CD4-positive, alpha-beta T cell treated with Interferon gamma for 1 hour (primary cell): ENCODE measurements at regions not wholly inside any gene's neighbourhood (a gene's known extent, or its start where the extent isn't known, plus 50 kb on each side); places are given as distances from the start of the nearest gene placed in this dataset.
"Not testable (repeated sequence)": the region's sequence is repeated elsewhere in the genome, so short reads cannot be mapped to it uniquely, and the experiment has no call there.

Experiments used
- DNase-seq: peaks from one replicate; pipeline ENCODE4 v3.0.0-alpha.2; 2020

DNA sequence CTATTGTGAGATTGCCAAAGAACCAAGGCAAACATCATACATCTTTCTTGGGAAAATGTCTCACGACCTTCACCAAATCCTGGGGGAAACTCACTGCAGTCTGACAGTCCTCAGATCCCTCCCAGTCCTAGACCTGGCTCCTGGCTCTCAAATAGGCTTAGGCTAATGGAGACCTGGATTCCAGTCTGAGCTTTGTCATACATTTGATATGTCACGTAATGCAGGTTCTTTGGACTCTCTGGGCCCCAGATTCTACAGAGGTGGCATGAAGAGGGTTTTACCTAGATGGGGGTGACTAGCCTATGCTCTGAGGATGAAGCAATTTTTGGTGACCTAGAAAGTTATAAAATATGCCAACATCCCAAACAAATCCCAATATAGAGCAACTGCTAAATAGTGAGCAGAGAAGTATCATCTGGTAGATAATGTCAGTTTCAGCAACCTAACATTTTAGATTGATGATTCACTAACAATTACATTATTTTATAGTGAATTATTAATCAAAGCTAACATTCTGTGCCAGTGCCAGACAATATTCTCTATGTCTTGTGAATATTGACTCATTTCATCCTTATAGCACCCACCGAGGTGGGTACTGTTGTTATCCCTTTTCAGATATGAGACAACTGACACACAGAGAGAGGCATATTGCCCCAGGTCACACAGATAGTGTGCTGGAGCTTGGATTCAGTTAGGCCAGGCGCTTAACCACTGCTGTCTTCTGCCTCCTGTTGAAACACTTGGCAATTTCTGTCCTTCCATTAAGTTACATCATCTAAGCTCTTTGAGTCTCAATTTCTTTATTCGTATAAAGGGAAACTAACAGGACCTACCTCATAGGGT is 195.4 kb upstream of the MAMLD1 start:
- no peak for DNase-seq

DNA sequence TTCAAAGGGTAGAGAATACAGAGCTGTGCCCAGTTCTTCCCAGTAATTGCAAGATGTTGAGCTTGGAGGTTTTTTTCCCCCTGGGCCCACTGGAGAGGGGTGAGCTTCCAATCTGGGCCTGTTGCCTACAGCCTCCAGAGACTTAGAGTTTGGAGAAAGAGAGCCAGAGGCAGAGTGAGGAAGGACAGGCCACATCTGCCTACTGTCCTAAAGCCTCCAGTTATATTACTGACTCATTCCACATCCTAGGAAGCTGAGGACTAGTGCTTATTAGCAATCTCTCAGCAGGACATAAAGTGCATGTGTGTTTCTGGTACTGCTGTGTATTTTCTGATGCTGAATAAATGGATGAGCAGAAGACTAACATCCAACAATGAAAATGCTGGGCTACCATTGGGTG is 181.0 kb upstream of the MAMLD1 start:
- DNase-seq, result no peak

DNA sequence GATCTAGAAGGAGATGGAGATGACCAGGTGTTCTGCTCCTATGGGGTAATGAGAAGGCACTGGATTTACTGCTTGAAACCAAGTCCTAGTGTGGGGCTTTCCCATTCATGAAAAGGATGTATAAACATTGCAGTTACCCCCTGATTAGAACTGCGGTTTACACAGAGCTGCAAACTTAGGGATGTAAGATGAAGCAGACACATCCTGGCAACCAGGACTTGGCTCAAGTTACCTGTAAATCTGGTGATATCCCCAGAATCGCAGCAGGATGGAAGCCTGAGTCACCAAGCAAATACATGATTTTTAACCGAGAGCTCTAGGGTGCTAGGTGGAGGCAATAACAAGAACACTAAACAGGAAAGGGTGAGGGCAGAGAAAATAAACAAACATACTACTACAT is 178.6 kb upstream of the MAMLD1 start:
- DNase-seq, result no peak

DNA sequence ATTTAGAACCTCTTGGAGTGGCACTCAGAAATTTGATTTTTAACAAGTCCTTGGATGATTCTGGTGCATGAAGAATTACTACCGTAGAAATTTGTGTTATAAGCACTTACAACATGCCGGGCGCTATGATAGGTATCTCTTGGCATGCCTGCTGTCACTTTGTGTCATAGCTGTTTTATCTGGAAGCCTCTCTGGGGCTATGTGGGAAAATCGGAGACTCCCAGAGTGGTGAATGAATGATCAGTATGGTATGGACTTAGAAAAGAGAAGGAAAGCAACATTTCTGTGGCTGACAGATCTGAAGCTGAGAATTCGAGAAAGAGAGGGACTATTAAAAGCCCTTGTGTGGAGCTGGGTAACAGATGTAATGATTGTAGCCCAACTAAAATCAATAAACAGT is 177.4 kb upstream of the MAMLD1 start:
- DNase-seq, result no peak

DNA sequence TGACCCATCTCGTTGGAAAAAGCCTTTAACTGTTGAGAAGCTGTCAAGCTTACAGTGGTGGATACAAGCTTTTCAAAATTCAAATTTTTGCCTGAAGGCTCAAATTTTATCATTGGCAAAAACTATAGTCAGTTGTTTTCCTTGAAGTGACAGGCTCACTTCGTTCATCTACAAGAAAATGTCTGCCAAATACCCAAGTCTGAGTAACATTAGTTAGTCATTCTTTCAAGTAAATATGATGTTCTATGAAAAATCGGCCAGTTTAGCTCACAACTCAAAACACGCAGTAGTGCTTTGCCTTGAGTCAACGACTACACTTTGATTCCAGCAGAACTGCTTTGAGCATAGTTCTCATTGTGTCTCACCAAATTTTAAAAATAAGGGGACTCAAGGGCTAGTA is 170.3 kb upstream of the MAMLD1 start:
- no peak for DNase-seq

DNA sequence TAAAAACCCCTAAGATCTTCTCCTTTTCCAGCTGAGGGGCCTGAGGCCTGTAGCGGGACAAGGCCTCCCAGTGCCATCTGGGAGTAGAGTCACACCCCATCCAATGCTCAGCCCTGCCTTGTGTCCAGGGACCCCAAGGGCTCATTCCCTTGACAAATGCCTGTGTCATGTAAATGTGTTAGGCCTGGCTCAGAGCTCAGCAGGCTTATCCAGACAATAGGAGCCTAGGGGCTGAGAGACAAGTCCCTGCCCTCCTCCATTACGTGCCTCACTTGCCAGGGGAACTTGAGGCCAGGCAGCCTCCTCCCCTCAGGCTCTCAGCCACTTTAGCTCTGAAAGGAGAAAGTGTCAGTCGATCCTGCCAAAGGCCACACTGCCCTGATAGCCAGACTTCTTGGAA is 166.8 kb upstream of the MAMLD1 start:
- no peak for DNase-seq

DNA sequence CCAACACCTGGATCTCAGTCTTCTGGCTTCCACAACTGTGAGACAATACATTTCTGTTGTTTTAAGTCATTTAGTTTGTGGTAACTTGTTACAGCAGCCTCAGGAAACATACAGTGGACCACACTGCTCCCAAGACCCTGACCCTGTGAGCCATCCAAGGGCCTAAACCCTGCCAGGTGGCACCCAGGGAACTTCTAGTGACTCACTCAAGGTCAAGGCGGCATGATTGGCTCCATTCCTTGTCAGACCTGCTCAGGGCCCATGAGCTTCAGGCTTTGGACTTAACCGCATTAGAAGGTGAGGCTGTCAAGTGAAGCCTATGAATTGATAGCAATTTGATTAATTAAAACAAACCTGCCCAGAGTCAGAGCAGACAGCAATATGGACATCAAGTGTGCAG is 165.7 kb upstream of the MAMLD1 start:
- no peak for DNase-seq

DNA sequence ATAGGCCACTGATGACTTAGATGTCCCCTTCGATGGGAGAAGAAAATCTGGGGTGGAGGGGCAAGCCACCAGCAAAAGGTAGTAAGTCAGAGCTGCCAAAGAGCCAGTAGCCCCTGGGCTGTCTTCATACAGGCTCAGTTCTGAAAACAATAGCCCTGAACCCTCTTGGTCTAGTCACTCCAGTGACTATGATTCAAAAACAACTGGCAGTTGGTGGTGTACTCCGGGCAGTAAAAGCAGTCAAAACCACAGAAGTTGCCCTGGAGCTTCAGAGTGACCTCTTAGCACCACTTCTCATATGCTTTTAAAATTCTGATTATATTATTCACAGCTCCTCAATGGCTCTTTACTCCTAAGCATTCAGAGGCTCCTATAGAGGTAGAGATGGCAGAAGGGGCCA is 164.3 kb upstream of the MAMLD1 start:
- DNase-seq, result no peak

DNA sequence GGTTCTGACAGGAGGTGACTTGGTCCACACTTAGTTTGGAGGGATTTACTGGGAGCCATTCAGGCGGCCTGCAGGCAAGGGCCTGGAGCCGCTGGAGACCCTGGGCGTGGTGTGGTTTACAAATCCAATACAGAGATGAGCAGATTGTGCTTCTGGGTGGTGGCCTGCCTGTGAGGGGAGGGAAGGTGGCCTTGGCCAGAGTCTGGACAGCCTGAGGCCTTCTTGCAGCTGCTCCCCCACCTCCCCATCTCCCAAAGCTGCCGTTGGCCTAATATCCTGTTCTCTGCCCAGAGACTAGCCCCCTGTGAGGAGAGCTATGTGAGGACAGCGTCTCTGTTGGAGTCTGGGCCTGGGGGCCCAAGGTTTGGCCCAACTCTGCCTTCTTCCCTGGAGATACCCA is 163.9 kb upstream of the MAMLD1 start:
- DNase-seq, result no peak

DNA sequence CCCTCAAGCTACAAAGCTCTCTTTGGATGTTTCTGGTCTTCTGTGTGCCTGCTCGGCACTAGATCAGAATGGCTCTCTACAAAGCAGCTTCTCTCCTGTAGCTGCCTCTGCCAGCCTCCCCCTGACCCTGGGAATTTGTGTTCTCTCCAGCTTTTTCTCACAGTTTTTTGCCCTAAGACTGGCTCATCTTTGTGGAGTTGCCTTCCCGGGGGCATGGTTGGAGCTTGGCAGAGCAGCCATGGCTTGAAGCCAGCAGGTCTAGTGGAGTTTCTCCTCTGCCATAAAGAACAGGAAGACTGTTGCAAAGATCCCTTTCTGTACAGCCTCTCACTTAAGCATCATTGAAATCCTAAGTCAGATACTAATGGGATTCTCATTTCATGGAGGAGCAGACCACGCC is 163.3 kb upstream of the MAMLD1 start:
- no peak for DNase-seq

DNA sequence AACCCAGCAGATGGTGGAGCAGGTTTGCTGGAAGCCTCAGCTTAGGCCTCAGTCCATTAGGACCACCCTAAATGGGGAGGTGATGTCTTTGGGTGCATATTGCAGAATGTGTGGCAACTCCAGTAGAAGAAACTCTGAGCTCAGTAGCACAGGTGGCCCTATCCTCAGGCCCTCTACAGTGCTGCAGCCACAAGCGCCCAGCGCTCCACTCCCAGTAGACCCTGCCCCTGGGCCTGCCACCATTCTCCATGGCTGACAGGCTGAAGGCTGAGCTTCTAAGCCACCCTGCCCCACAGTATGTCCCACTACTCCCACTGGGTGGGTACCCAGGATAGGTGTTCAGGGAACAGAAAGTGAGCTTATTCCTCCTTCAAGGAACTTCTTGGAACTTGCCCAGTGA is 162.8 kb upstream of the MAMLD1 start:
- no peak for DNase-seq

DNA sequence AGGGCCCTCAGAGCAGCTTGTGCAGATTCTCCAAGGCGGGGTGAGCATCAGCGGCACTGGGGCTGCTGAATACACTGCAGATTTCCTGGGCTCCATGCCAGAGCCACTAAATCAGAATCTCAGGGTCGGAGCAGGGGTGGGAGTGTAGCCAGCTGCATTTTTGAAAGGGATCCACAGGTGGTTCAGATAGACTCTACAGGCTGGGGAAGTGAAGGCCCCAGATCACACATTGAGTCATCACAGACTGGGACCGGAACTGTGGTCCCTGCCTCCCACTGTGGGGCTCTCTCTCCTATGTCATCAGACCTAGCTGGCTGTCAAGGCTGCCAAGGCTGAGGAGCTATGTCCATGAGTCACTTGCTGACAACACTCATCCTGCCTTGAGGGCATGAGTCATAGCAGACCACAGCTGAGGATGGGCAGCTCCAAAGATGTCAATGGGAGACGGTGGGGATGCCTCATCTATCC is 162.3 kb upstream of the MAMLD1 start:
- DNase-seq, result peak; percentile 70

DNA sequence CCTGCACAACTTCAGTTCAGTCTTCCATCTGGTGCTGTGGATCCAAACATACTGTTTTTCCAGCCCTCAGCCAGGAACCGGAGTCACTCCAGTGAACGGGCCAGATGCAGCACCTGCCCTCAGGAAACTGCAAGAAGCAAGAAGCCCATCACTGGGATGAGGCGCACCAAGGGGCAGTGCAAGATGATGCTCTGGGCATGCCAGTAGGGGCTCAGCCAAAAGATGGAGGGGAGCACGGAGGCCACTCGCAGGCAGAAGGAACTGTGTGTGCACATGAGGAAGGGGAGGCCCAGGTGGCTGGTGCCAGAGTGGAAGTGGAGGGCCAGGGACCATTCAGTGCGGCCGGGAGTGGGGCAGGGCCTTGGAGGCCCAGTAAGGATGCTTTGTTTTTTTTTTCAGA is 161.7 kb upstream of the MAMLD1 start:
- DNase-seq, result no peak

DNA sequence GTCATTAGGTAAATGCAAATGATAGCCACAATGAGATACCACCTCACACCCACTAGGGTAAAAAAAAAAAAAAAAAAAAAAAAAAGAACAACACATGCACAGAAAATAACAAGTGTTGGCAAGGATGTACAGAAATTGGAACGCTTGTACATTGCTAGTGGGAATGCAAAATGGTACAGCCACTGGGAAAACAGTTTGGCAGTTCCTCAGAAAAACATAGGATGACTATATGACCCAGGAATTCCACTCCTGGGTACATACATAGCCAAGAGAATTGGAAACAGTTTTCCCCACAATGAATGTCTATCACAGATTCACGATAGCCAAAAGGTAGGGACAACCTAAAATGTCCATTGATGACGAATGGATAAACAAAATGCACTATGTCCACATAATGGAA is 161.3 kb upstream of the MAMLD1 start:
- no peak for DNase-seq

DNA sequence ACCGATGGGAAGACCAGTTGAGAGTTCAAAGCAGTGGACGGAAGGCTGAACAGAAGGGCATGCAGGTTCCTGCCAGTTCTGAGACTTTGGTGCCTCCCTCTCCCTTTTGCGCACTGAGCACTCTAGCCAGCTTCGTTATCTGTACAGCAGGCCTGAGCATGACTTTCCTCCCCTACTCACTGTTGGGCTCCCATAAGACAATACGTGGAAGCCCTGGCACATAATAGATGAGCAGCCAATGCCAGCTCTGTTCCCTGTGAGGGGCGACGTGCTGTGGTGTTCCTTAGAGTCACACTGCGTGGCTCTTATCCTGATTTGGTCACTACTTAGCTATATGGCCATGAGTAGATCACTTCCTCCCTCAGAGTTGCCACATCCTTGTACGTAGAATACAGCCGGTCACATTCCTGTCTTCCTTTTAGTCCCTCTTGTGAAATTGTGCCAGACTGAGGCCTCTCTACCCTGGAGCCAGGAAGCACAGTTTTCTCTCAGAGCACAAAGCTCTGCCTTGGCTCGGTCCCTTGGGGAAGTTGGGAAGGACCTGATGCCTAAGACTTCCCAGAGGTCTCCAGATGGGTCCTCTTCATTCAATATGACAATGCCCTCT is 160.4 kb upstream of the MAMLD1 start:
- peak; percentile 14 for DNase-seq

DNA sequence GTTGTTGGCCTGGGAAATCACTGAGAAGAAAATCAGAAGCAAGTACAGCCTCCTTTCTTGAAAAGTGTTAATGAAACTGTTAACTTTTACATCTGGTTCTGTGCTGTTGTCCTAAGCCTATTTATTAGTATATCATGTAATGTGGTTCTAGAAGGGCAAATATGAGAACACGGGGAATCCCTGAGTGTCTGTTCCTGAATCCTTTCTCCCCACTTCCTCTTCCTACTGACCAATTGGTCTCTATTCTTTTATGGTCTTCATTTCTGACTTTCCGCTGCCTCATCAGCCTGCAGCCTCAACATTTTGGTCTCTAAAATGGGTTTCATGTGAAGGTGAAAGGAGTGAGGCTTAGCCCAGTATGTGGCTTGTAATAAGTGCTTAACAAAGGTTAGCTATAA is 159.9 kb upstream of the MAMLD1 start:
- no peak for DNase-seq

DNA sequence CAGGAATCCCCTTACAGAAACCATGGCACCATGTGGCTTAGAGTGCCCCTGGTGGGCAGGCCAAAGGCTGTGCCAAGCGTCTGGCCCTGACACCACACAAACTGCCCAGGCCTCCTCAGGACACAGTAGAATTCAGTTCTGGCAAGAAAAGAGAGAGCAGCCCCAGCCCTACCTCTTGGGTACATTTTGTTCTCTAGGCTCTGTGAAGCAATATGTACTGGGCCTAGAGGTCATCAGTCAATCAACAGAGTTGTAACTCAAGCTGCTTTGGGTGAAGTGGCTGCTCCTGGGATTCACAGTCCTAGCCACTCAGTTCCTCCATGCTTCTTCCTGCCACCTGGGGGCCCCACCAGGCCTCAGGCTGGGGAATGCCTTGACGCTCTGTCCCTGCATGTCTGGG is 158.1 kb upstream of the MAMLD1 start:
- no peak for DNase-seq

DNA sequence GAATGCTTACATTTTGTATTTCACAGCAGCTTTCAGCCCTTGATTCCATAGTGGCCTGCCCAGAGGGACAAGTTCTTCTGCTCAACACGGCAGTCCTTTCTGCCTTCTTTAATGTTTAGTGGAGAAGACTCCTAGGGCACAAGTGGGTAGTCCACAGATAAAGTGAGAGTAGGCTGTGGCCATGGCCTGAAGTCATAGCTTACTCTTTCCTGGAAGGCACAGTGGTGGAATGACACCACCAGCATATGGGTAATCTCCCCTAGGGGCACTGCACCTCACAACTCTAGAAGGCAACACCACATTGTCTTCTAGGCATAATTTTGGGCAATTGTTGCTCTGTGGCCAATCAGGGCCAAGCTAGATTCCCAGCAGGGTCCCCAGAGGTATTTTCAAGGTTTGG is 155.4 kb upstream of the MAMLD1 start:
- no peak for DNase-seq

DNA sequence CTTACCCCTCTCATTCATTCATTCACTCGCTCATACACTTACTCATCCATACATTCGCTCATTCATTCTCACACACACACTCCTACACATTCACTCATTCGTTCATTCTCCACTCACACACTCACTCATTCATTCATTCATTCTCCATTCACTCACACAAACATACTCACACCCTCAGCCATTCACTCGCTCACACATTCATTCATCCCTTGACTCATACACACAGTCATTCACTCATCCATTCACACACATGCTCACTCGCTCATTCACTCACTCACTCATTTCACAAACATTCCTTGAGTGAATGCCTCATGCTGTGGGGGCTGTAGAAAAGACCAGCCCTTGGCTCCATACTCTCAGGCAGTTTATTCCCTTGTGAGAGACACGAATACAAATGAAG is 151.1 kb upstream of the MAMLD1 start:
- DNase-seq, result no peak

DNA sequence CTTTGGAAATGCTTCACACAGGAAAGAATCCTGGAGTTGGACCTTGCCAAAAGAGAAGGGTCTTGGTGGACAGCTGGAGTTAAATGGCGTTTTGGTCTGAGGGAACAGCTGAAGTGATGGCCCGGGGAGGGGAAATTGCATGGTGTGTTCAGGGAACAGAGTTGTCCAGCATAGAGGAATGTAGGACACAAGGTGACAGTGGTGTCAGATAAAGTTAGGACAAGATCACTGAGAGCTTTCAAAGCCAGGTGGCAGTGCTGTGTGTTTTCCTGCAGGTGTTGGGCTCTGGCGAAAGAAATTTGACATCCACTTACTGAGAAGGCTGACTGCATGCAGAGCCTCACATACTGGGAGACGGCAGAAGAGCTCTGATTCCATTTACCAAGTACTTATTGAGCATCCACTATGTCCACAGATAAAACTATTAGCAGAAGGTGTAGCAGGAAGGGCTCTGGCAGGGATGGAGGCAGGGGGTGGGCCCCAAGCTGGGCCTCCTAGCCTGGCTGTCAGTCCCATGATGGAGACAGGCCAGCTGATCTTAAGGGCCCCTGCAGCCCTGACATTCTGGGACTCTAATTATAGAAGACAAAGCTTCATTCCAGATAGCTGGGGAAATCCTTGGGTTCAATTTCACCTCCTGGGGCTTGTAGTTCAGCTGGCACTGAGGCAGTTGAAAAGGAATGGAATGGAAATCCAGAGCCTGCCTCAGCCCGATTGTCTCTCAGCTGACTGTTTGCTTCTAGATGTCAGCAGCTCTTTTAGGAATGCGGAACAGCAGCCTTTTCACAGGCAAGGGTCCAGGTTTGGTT is 150.2 kb upstream of the MAMLD1 start:
- no peak for DNase-seq

DNA sequence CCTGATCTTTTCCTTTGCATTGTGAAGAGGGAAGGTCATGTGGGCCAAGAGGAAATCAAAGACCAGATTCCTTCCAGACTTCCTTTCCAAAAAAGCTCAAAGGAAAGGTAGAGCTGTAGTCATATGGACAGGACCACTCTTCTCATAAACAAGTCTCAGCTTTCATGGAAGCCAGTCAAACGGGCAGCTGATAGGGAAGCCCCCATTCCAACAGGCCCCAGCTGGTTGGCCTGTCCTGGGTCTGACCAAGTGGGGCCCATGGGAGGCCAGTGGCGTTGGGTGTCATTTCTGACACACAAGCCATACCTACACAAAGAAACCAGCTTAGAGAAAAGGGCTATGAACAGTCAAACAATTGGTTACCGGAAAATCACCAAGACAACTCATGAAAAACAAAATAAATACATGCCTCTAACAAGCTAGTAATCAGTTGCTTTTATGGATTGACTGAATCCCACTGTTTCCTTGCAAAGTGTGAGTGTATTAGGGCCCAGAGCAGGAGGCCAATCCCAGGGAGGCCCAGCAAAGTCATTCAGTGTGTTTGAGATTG is 149.6 kb upstream of the MAMLD1 start:
- DNase-seq, result no peak

DNA sequence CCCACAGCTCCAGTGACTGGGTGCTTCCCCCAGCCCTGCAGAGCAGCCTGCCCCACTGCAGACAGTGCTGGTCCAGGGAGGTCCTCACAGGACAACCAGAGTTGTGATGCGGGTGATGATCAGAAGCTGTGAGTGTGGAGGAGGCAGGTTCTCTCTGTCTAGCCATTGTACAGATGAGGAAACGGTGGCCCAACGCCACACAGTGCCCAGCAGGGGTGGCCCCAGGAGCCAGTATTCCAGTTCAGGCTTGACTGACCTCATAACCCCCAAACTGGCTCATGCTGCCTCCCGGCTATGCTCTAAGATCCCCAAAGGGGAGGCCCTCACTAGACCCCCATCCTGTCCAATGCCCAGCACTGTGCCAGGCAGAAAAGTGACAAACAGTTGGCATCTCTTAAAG is 147.1 kb upstream of the MAMLD1 start:
- DNase-seq, result not testable (repeated sequence)

DNA sequence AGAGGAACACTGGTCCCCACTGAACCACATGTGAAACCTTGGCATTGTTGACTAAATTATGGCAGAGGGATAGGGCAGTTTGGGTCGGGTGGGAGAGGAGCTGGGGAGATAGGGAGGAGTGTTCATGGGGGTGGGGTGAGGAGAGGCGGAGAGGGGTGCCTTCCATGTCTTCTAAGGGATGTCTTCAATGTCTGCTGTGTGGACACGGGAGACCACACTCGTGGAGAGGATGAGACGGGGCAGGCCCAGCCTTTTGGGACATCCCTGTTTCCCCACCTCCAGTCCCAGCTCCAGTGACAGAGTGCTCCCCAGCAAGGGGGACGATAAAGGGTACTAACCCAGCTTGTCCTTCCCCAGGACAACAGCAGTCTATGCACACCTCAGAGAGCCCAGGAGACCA is 146.4 kb upstream of the MAMLD1 start:
- no peak for DNase-seq

DNA sequence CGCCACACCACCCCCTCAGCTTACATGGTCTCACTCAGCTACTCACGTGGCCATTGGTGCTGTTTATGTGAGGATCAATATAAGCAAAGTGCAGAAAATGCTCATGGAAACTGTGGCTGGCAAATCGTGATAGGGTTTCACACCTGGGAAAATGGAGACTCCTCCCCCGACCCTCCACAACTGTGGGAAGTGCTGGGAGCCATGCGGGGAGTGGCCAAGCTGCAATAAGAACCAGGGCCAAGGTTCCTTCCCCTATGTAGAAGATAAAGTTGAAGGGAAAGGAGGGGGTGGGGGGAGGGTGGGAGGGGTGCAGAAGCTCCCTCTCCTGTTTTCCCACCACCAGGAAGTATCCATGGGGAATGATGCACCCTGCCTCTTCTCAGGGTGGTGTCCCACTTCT is 145.5 kb upstream of the MAMLD1 start:
- DNase-seq, result no peak
